HCT116 (cell line): ENCODE measurements at regions not wholly inside any gene's neighbourhood (a gene's known extent, or its start where the extent isn't known, plus 50 kb on each side); places are given as distances from the start of the nearest gene placed in this dataset.
A peak's percentile ranks its signal among the peaks of the same experiment; 100 is the strongest.

Experiments used
- ATAC-seq: fragments of 200-7000 bp; cut with Tn5 transposase; 2 replicates; pipeline ENCODE4 v1.9.1; 2020; ENCODE audit warnings: mild to moderate bottlenecking, moderate library complexity
- BruUV-seq: library from RNA; stranded (reverse); fragments of 400-500 nt; replicated peaks from 2 replicates; lab custom pipeline; 2021; lab: Mats Ljungman, UMichigan
- CTCF ChIA-PET: fragments of 300-600 bp; sonication (Branson Sonifier 250); formaldehyde crosslinking; loops from one replicate; lab custom pipeline; 2021; ENCODE audit warnings: antibody characterized with exemption; lab: Charles Lee
- POLR2A ChIA-PET: fragments of 300-600, 350-600 bp; sonication (Branson Sonifier 250); formaldehyde crosslinking; loops from one replicate; lab custom pipeline; 2021; ENCODE audit warnings: antibody characterized with exemption; lab: Charles Lee
- RAD21 ChIA-PET, 2 experiments: fragments of 300-600 bp; sonication (Branson Sonifier 250); formaldehyde crosslinking; loops; one replicate each; lab custom pipeline; 2023; ENCODE audit warnings: low total read pairs in 2 of 2; ENCODE audit not compliant: uncharacterized antibody in 2 of 2, unreplicated experiment in 2 of 2, low non-redundant PET in 1 of 2; lab: Charles Lee
- DNase-seq: peaks from one replicate; pipeline ENCODE4 v3.0.0-alpha.2; 2010; ENCODE audit warnings: low read depth, low spot score
- H2AFZ ChIP-seq: fragments of 200-600 bp; shearing (Covaris generic), sonication (generic); 2 replicates; pipeline ENCODE4 v1.6.1; 2017; ENCODE audit warnings: low read depth, mixed run types, mixed read lengths, antibody characterized with exemption, low read length; ENCODE audit not compliant: poor library complexity, severe bottlenecking
- H3K27ac ChIP-seq: 2 replicates; pipeline ENCODE4 v1.5.1; 2012; ENCODE audit warnings: low read depth, low read length
- H3K27me3 ChIP-seq: fragments of 200-600 bp; sonication (generic); 2 replicates; pipeline ENCODE4 v1.6.1; 2016; ENCODE audit warnings: mixed run types, low read length, mixed read lengths; ENCODE audit not compliant: insufficient read depth
- H3K36me3 ChIP-seq, 2 experiments: fragments of 200-500 bp in 1 of 2; fragments of 200-600 bp in 1 of 2; sonication (Bioruptor generic) in 1 of 2; sonication (generic) in 1 of 2; 2 replicates each; pipeline versions ENCODE4 v1.5.1 to v1.6.1; 2014 to 2016; ENCODE audit warnings: low read length in 2 of 2, inconsistent platforms in 1 of 2, mixed read lengths in 1 of 2, mixed run types in 1 of 2; ENCODE audit not compliant: insufficient read depth in 2 of 2, control insufficient read depth in 1 of 2
- H3K4me1 ChIP-seq, 2 experiments: fragments of 200-600 bp in 1 of 2; sonication (generic) in 1 of 2; 2 replicates each; pipeline versions ENCODE4 v1.5.1 to v1.6.1; 2012 to 2017; ENCODE audit warnings: low read length in 2 of 2, inconsistent platforms in 1 of 2, mild to moderate bottlenecking in 1 of 2, mixed read lengths in 1 of 2, mixed run types in 1 of 2, moderate library complexity in 1 of 2; ENCODE audit not compliant: insufficient read depth in 2 of 2, control insufficient read depth in 1 of 2
- H3K4me2 ChIP-seq: fragments of 200-600 bp; sonication (generic); 2 replicates; pipeline ENCODE4 v1.6.1; 2017; ENCODE audit warnings: mixed run types, low read length, mixed read lengths
- H3K4me3 ChIP-seq, 2 experiments: fragments of 200-600 bp in 1 of 2; sonication (generic) in 1 of 2; replicated peaks in 1 of 2; 2 replicates each; pipeline ENCODE4 v1.5.1; 2011 to 2016; ENCODE audit warnings: low read length in 2 of 2, control low read depth in 1 of 2, low read depth in 1 of 2, mild to moderate bottlenecking in 1 of 2, mixed read lengths in 1 of 2, mixed run types in 1 of 2
- H3K79me2 ChIP-seq: fragments of 200-600 bp; sonication (generic); 2 replicates; pipeline ENCODE4 v1.6.1; 2017; ENCODE audit warnings: mild to moderate bottlenecking, mixed run types, low read length, moderate library complexity, mixed read lengths; ENCODE audit not compliant: insufficient read depth
- H3K9ac ChIP-seq: fragments of 200-600 bp; sonication (generic); 2 replicates; pipeline ENCODE4 v1.6.1; 2016; ENCODE audit warnings: low read length, mixed read lengths
- H3K9me2 ChIP-seq: fragments of 200-600 bp; sonication (generic), shearing (Covaris generic); 2 replicates; pipeline ENCODE4 v1.6.1; 2017; ENCODE audit warnings: mixed run types, mild to moderate bottlenecking, moderate library complexity; ENCODE audit not compliant: insufficient read depth
- H3K9me3 ChIP-seq, 2 experiments: fragments of 200-500 bp in 1 of 2; fragments of 200-600 bp in 1 of 2; sonication (Bioruptor generic) in 1 of 2; sonication (generic) in 1 of 2; 2 replicates each; pipeline ENCODE4 v1.6.1; 2014 to 2017; ENCODE audit warnings: low read length in 2 of 2, mixed read lengths in 2 of 2, inconsistent platforms in 1 of 2, low read depth in 1 of 2, mild to moderate bottlenecking in 1 of 2, mixed run types in 1 of 2, moderate library complexity in 1 of 2; ENCODE audit not compliant: control insufficient read depth in 1 of 2, insufficient read depth in 1 of 2
- H4K20me1 ChIP-seq: fragments of 200-600 bp; sonication (generic), shearing (Covaris generic); 2 replicates; pipeline ENCODE4 v1.6.1; 2017; ENCODE audit warnings: mixed run types, mild to moderate bottlenecking, moderate library complexity; ENCODE audit not compliant: insufficient read depth
- CBX3 ChIP-seq: IDR thresholded peaks from 2 replicates; pipeline ENCODE4 v1.6.1; 2012; ENCODE audit warnings: low read depth
- CTCF ChIP-seq, 3 experiments: fragments of 200-600 bp in 1 of 3; sonication (generic) in 1 of 3; IDR thresholded peaks in 2 of 3; conservative IDR thresholded peaks in 1 of 3; 2 replicates each; pipeline ENCODE4 v1.5.1; 2012 to 2017; ENCODE audit warnings: low read depth in 2 of 3, low read length in 2 of 3, antibody characterized with exemption in 1 of 3, borderline replicate concordance in 1 of 3, control low read depth in 1 of 3, mild to moderate bottlenecking in 1 of 3, mixed read lengths in 1 of 3, mixed run types in 1 of 3, moderate library complexity in 1 of 3; ENCODE audit not compliant: insufficient read depth in 1 of 3
- EGR1 ChIP-seq: IDR thresholded peaks from 2 replicates; pipeline ENCODE4 v1.6.1; 2012; ENCODE audit warnings: low read depth
- ELF1 ChIP-seq: IDR thresholded peaks from 2 replicates; pipeline ENCODE4 v1.6.1; 2012; ENCODE audit warnings: low read depth, borderline replicate concordance
- EZH2 ChIP-seq: fragments of 200-600 bp; sonication (generic); IDR thresholded peaks from 2 replicates; pipeline ENCODE4 v1.6.1; 2017; ENCODE audit warnings: antibody characterized with exemption, mixed run types
- EZH2phosphoT487 ChIP-seq: fragments of 200-600 bp; IDR thresholded peaks from 2 replicates; pipeline ENCODE4 v1.6.1; 2018; ENCODE audit warnings: antibody characterized with exemption, borderline replicate concordance
- FOSL1 ChIP-seq: IDR thresholded peaks from 2 replicates; pipeline ENCODE4 v1.6.1; 2012; ENCODE audit warnings: low read depth
- JUND ChIP-seq: IDR thresholded peaks from 2 replicates; pipeline ENCODE4 v1.6.1; 2012
- MAX ChIP-seq: IDR thresholded peaks from 2 replicates; pipeline ENCODE4 v1.6.1; 2012
- POLR2AphosphoS5 ChIP-seq: IDR thresholded peaks from 2 replicates; pipeline ENCODE4 v1.6.1; 2011; ENCODE audit warnings: mild to moderate bottlenecking, low read depth, low read length, moderate library complexity
- RAD21 ChIP-seq: IDR thresholded peaks from 2 replicates; pipeline ENCODE4 v1.6.1; 2012; ENCODE audit warnings: low read depth, mild to moderate bottlenecking
- SP1 ChIP-seq: IDR thresholded peaks from 2 replicates; pipeline ENCODE4 v1.6.1; 2012; ENCODE audit warnings: low read depth
- SRF ChIP-seq: IDR thresholded peaks from 2 replicates; pipeline ENCODE4 v1.6.1; 2012; ENCODE audit warnings: low read depth
- TCF7L2 ChIP-seq: IDR thresholded peaks from 2 replicates; pipeline ENCODE4 v1.7.0; 2011; ENCODE audit warnings: borderline replicate concordance, inconsistent platforms; ENCODE audit not compliant: insufficient read depth, insufficient read length; ENCODE audit errors: extremely low read depth
- YY1 ChIP-seq: IDR thresholded peaks from 2 replicates; pipeline ENCODE4 v1.6.1; 2011; ENCODE audit warnings: low read length, low read depth, moderate library complexity, mild to moderate bottlenecking; ENCODE audit not compliant: insufficient replicate concordance; ENCODE audit errors: extremely low read depth
- ZBTB33 ChIP-seq: IDR thresholded peaks from 2 replicates; pipeline ENCODE4 v1.6.1; 2011; ENCODE audit warnings: mild to moderate bottlenecking, low read length, moderate library complexity; ENCODE audit not compliant: insufficient replicate concordance; ENCODE audit errors: extremely low read depth
- ZNF274 ChIP-seq: fragments of 200-500 bp; sonication (Bioruptor generic); IDR thresholded peaks from 2 replicates; pipeline ENCODE4 v1.6.1; 2014; ENCODE audit warnings: mild to moderate bottlenecking, low read depth, low read length, inconsistent platforms
- intact Hi-C: fragments of 100-400 bp; cut with micrococcal nuclease; formaldehyde crosslinking; loops from 2 replicates; pipeline ENCODE4 v1.10.0; 2022
- TF ChIP-seq, protein P1 (sequence below): IDR thresholded peaks from 2 replicates; pipeline ENCODE4 v1.6.1; 2012; ENCODE audit warnings: low read depth

DNA sequence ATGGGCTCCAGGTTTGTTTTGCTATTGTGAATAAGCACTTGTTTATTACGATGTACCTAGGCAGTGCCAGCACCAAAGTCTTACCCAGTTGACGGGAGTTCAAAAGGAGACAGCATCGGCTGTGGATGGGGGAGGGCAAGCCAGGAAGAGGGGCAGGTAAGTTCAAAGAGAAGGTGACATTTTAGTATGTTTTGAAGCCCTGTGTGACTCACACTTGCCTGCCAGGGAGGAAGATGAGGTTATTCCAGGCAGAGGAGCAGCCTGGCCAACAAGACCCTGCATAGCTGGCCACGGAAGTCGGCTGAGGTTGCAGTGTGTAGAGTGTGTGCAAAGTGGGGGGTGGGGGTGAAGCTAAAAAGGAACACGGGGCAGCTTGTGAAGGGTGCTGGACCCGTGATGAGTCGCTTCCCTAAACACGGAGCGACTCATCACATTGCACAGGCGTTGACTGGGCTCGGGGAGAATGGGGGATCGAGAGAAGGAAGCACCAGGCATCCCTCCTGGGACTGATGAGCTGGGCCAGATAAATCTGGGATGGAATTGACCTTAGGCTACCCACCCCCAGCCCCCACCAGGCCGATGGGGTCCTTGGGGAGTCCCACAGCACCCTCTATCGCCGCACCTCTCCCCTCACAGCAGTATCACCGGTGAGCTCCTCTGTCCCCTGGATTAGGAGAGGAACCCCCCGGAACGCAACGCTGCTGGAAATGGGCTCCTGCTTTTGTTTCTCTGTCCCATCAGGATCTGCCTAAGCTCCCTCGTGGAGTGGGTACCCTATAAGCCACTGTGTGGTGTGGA lies 97.9 kb upstream of the IKZF1 start:
- DNase-seq (peak; percentile 38), ATAC-seq (peak; percentile 76)
- intact Hi-C loops = loop anchor here (5.0 kb wide), 2 partner anchors 471 to 956 kb away; no protein-coding TSS in a partner anchor
- no peak overlapping the region for H3K9ac ChIP-seq
- no peaks in the 10 kb centered on the region for H3K9me3 ChIP-seq
- ChIA-PET RAD21 (interaction anchor here in 1 of 2 experiments (0.6 to 0.7 kb wide), 2 partner anchors 162 to 954 kb away, joined by 4 to 5 read pairs; no protein-coding TSS in a partner anchor), POLR2A (no interaction called here), CTCF (interaction anchor here (1.1 to 2.9 kb wide), 6 partner anchors 8 to 956 kb away, joined by 3 to 27 read pairs (median 10); no protein-coding TSS in a partner anchor)
- no TSS peak for BruUV-seq
- H3K27ac ChIP-seq = no peak overlapping the region; the same call in 1 of the 2 replicates
- H3K79me2 ChIP-seq = no peaks in the 10 kb centered on the region
- H3K4me1 ChIP-seq = peaks cover 18 to 38% of the 10 kb centered on the region in 2 experiments; a peak in 3 of 4 replicates
- H3K4me2 ChIP-seq = peak overlapping the region; percentile 71
- no peaks in the 10 kb centered on the region for H3K9me2 ChIP-seq
- no peaks in the 10 kb centered on the region for H3K27me3 ChIP-seq
- no peaks in the 10 kb centered on the region for H4K20me1 ChIP-seq
- H3K4me3 ChIP-seq = peak overlapping the region in 1 of 2 experiments; percentile 43; a peak in 2 of 4 replicates
- peak overlapping the region; percentile 85 for H2AFZ ChIP-seq
- no peaks in the 10 kb centered on the region for H3K36me3 ChIP-seq
- TF ChIP-seq ELF1 (no peak), EZH2phosphoT487 (no peak), JUND (peak; percentile 59), MAX (no peak), SRF (no peak), SP1 (peak; percentile 65), ZNF274 (no peak), POLR2AphosphoS5 (no peak), FOSL1 (peak; percentile 71), RAD21 (no peak), ZBTB33 (no peak), YY1 (no peak), EGR1 (no peak), CBX3 (no peak), CTCF (IDR thresholded peaks at IDR 0.05 in 2 of 3, conservative IDR thresholded peaks at IDR 0.05 in 1 of 3; ENCODE audit: borderline replicate concordance in 1 of 3, insufficient read depth in 1 of 3, low read depth in 2 of 3, low read length in 2 of 3) (no peak), EZH2 (no peak), TCF7L2 (peak; percentile 98)
- TF ChIP-seq, protein P1, sequence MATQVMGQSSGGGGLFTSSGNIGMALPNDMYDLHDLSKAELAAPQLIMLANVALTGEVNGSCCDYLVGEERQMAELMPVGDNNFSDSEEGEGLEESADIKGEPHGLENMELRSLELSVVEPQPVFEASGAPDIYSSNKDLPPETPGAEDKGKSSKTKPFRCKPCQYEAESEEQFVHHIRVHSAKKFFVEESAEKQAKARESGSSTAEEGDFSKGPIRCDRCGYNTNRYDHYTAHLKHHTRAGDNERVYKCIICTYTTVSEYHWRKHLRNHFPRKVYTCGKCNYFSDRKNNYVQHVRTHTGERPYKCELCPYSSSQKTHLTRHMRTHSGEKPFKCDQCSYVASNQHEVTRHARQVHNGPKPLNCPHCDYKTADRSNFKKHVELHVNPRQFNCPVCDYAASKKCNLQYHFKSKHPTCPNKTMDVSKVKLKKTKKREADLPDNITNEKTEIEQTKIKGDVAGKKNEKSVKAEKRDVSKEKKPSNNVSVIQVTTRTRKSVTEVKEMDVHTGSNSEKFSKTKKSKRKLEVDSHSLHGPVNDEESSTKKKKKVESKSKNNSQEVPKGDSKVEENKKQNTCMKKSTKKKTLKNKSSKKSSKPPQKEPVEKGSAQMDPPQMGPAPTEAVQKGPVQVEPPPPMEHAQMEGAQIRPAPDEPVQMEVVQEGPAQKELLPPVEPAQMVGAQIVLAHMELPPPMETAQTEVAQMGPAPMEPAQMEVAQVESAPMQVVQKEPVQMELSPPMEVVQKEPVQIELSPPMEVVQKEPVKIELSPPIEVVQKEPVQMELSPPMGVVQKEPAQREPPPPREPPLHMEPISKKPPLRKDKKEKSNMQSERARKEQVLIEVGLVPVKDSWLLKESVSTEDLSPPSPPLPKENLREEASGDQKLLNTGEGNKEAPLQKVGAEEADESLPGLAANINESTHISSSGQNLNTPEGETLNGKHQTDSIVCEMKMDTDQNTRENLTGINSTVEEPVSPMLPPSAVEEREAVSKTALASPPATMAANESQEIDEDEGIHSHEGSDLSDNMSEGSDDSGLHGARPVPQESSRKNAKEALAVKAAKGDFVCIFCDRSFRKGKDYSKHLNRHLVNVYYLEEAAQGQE = no peak
